ENCODE measurements at regions not wholly inside any gene's neighbourhood (a gene's known extent, or its start where the extent isn't known, plus 50 kb on each side); places are given as distances from the start of the nearest gene placed in this dataset.

DNA sequence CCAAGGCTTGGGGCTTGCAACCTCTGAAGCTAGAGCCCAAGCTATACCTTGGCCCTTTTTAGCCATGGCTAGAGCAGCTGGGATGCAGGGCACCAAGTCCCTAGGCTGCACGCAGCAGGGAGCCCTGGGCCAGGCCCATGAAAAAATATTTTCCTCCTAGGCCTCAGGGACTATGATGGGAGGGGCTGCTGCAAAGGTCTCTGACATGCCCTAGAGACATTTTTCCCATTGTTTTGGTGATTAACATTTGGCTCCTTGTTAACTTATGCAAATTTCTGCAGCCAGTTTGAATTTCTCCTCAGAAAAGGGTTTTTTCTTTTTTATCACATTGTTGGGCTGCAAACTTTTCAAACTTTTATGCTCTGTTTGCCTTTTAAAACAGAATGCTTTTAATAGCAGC, 56.9 kb upstream of the LHCGR start:
- TF ChIP-seq EZH2 (IDR thresholded peaks at IDR 0.05; ENCODE audit: insufficient read depth, low read length) (no peak), CTCF (IDR thresholded peaks at IDR 0.05; ENCODE audit: insufficient read depth, low read depth, low read length) (no peak)
